ENCODE measurements at regions not wholly inside any gene's neighbourhood (a gene's known extent, or its start where the extent isn't known, plus 50 kb on each side); places are given as distances from the start of the nearest gene placed in this dataset.
"Not testable (repeated sequence)": the region's sequence is repeated elsewhere in the genome, so short reads cannot be mapped to it uniquely, and the experiment has no call there.

DNA sequence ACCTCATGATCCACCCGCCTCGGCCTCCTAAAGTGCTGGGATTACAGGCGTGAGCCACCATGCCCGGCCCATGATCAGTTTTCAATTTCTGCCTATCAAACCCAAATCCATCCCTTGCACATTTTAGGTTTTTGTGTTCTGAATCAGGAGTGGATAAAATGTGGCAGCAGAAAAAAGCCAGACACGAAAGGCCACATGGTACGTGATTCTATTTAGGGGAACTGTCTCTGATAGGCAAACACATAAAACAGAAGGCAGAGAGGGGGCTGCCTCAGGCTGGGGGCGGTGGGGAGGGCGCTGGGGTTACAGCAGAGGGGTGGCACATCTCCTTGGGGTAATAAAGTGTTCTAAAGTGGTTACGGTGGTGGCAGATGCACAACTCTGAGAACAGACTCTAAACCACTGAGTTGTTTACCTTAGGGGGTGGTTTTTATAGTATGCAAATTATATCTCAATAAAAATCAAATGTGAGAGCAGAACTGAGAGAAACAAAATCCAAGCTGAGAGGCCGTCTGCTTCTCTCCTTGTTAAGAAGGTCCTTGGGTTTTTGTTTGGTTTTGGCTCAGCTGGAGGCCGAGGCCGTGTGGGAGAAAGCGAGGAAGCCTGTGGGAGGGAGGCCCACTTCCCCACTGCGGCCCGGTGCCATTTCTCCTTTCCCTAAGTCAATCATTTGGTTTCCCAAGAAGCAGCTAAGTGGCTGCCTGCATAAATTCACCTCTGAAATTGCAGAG lies 78.0 kb downstream of the SOWAHC start:
- DNase-seq = no peak

DNA sequence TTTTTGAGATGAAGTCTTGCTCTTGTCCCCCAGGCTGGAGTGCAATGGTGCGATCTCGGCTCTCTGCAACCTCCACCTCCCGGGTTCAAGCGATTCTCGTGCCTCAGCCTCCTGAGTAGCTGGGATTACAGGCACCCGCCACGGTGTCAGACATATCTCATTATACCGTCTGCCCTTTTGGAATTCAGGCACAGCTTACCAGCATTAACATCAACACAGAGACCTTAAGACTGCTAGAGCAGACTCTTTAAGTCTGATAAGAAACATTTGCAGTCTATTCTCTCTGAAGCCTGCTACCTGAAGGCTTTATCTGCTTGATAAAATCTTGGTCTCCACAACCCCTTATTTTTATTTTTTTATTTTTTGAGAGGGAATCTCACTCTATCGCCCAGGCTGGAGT lies 78.7 kb downstream of the SOWAHC start:
- DNase-seq = not testable (repeated sequence)

DNA sequence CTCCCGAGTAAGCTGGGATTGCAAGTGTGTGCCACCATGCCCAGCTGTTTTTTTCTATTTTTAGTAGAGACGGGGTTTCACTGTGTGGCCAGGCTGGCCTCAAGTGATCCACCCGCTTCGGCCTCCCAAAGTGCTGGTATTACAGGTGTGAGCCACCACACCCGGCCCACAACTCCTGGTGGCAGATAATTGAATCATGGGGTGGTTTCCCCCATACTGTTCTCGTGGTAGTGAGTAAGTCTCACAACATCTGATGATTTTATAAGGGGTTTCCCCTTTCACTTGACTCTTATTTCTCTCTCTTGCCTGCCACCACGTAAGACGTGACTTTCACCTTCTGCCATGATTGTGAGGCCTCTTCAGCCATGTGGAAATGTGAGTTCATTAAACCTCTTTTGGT lies 79.1 kb downstream of the SOWAHC start:
- not testable (repeated sequence) for DNase-seq

DNA sequence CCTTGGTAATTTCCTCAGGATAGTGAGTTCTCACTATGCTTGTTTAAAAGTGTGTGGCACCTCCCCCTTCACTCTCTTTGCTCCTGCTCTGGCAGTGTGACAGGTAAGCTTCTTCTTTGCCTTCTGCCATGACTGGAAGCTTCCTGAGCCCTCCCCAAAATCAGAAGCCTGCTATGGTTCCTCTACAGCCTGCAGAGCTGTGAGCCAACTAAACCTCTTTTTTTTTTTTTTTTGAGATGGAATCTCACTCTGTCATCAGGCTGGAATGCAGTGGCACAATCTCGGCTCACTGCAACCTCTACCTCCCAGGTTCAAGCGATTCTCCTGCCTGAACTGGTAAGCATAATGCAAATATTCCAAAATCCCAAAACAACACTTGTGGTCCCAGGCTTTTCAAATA lies 80.0 kb downstream of the SOWAHC start:
- no peak for DNase-seq

DNA sequence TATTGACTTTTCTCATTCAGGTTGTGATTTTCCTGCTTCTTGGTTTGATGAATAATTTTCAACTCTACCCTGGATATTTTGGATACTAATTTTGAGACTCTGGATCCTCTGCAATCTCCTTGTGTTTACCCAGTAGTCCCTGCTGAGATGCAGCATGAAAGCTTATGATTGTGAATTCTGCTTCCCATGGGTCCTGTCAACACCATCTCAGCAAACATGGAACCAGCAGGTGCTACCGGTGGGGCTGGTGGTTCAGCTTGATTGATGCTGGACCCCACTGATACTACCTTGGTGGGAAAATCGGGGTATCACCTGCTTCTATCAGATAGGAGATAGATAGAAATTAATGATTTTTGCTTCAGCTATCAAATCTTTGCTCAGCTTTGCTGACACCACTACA lies 81.1 kb downstream of the SOWAHC start:
- DNase-seq = no peak

DNA sequence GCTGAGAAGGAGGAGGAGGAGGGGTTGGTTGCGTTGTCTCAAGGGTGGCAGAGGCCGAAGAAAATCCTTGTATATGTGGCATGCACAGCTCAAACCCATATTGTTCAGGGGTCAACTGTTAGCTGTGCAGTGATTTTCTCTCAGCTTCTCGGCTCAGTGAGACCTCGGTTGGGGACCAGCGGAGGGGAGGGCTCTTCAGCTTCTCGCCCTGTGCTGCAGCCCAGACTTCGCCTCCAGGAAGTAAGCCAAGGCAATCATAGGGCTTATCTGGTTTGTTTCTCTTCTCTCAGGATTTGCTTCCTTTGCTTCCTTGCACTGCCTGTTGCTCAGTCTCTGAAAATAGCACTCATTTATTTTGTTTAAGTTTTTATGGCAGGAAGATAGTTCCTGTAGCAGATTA lies 85.5 kb downstream of the SOWAHC start:
- no peak for DNase-seq

DNA sequence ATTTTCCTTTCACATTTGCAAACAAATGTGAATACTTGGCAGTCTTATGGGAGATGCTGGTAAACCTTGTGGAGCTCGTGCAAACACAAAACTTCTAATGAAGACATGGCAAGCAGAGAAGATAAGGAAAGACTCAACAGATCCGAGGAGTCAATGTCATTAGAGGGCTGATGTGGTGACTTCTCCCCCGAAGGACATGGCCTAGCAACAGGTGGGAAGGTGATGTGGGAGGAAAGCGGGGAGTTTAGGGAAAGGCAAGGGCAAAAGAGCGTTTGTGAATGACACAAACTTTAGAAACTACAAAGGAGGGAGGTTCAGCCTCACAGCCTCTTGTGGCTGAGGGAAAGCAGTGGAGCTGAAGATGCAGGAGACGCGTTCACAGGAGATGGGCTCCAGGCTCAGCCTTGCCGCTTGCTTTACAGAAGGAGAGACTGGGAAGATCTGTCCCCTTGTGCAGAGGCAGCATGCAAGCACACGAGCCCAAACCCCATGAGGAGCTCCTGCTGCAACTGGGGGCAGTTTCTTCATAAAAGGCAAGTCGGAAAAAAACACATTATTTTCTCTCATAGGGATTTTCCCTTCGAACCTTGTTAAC lies 86.6 kb downstream of the SOWAHC start:
- no peak for DNase-seq

DNA sequence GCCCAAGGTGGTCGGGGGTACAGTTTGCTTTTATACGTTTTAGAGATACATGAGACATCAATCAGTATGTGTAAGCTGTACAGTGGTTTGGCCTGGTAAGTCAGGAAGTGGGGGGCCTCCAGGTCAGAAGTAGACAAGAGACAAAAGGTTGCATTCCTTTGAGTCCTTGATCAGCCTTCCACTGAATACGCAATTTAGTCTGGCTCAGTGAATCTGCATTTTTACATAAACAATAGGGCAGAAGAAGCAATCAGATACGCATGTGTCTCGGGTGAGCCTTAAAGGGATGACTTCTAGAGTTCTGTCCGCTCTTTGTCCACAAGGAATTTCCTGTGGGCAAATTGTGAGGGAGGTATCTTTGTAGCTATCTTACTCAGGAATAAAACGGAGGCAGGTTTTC lies 87.2 kb downstream of the SOWAHC start:
- no peak for DNase-seq

DNA sequence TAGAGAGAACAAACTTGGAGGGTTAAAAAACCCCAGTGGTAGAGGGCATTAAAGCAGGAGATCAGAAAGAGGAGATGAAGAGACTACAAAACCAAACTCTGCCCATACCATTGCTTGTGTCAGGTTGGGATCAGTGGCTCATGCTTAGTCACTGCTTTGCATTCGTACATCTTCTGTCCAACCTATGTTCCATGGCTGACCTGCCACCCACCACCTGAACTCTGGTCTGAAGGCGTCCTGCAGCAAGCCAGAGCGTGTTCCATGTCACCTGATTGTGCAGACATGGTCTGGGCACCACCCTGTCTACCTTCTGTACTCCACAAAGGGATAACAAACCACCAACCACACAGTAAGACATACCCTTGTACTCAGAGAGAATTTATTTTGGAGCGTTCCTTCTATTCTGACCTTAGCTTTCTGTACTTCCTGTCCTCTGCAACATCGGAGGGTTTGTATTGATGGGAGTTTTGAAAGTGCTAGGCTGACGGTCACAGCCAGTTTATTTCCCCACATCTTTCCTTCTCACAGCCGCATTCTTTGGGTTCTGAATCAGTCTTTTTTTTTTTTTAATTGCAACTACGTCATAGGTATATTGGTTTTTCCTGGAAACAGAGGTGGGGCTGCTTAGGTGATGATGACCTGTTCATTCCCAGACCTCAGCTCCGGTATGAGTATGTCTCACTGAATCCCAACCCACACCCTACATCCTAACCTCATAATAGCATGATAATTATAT lies 88.3 kb downstream of the SOWAHC start:
- DNase-seq = no peak

DNA sequence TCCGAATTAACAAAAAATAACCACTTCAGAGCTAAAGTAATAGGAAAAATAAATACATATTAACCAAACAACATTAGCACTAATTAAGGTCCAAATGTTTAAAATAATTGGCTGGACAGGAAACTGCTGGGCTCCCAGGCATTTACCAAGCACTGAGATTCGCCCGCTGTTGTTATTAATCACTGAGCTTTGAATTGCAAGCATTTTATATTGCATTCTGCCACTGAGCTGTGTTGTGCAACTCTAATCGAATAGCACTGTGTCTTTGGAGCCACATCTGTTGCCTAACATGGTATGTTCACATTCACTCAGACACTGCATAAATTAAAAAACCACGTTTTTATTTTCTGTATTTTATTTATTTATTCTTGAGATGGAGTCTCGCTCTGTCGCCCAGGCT lies 88.9 kb downstream of the SOWAHC start:
- DNase-seq = no peak

DNA sequence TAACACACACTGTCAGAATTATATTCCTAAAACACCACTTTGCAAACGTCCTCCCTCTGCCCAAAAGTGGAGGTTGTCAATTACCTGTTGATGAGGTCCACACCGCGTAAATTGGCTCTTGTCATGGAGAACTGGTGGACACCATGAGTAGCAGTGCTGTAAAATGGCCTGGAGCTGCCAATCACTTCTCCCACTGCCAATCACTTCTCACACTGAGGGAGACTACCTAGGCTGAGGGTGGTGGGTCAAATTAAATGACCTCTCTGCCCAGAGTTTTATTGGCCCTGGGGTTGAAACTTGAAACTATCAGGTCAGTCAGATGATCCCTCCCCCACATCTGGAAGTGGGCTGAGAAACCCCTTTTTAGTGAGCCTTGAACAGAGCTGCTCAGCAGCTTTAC lies 89.6 kb downstream of the SOWAHC start:
- DNase-seq = no peak

DNA sequence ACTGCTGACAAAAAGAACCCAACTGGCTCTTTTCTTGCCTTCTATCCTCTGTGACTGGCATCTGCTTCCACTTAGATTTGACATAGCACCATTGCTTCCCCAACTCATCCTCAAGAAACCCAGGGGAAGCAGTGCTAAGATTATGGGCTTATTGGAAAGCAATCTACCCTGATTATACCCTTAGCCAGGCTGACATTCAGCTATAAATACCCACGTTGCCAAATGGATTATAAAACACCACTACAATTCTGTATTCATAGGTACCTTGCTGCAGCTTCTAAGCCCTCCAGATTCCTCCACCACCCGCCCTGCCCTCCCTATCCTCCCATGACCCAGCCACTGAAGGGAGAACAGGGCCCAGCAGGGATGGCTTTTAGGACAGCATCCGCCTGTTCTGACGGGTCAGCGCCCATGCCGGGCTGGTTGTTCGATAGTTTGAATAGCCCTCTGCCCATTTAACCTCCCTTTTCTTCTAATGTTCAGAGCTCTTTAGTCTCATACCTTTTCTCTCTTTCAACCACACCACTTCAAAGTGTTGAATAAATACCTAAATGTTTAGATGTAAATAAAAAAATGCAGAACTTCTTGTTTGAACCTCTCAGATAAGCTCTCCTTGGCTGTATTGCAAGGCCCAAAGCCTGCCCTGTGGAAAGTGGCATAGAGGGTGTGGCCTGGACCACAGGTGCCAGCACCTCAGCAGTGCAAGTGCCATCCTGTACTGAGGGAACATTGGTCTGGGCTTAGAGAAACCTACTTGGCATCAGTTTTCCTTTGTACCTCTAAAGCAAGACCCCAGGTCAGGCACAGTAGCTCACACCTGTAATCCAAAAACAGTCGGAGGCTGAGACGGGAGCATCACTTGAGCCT lies 86.6 kb upstream of the RGPD5 start:
- DNase-seq = no peak

DNA sequence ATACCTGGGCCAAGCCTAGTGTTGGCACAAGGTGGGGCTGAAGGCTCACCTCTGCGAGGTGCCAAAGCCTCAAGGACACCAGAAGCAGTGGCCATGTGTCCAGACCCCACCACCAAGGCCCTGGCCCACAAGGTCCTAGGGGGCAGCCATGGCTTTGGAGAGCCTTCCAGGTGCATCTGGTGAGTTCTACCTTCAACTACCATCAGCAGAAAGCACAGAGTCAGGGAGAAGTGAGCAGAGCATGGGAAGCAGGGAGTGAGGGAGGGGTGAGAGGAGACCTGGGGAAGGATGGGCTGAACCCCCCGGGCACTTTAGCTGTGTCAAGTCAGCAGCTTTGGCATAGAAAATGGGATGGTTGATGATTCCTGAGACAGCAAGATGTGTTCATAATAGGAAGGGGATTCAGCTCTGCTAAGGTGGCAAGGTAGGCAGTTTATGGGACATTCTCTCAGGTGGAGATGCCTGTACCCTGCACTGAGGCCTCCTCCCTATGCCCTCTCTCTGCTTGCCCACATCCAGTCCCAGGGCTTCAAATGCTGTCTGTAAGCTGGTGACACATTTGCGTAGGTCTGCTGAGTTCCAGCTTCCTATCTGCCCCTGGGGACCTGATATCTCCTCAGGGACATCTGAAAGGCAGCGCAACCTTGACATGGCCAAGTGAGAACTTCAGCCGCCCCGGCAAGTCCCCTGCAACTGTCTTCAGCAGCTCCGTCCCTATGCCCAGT lies 83.4 kb upstream of the RGPD5 start:
- no peak for DNase-seq

DNA sequence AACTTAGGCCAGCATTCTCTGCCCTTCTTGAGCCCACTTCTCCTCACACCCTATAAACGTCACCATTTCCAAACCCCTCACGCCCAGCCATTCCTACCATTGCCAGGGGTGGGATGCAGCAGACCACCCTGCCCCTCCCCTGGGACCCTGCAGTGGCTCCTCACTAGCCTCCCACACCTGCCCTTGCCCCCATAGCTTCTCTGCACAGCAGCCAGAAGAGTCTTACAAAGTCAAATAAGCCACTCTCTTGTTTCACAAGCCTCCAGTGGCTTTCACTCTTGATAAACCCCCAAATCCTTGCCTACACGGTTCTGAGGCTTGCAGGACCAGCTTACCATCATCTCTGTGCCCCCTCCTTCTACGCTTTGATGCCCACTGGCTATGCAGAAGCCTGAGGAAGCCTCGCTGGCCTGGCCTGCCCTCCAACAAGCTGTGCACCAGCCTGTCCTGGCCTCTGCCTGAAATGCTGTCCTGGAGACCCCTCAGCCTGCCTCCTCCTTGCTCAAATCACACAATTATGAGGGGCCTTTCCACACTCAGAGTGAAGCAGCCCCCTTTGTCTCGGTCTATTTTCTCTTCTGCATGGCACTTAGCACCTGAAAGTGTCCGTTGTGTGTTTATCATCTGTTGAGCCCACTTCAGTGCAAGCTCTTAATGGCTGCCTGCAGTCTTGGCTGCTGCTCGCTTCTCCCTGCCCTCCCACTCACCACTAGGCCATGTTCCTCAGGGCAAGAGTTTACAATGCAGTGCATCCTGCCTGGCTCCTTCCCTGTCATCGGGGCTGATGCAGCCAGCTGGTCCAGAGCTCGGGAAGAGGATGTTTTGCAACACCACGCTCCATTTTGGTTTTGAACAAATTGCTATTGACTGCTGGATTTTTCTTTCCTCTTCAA lies 82.6 kb upstream of the RGPD5 start:
- DNase-seq = no peak

DNA sequence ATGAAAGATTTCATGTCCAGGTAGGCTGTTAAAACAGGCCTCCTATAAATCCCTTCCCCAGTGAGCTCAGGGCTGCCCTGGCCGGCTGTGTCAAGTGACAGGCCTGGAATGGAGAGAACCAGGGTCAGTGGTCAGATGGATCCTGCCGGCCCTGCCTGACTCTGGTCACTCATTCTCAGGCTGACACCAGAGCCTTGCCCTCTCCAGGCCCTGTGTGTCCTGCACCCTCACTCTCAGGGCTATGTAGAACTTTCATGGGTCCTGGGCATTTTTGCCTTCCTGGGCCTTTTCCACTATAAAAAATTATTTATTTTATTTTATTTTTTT lies 82.0 kb upstream of the RGPD5 start:
- no peak for DNase-seq

DNA sequence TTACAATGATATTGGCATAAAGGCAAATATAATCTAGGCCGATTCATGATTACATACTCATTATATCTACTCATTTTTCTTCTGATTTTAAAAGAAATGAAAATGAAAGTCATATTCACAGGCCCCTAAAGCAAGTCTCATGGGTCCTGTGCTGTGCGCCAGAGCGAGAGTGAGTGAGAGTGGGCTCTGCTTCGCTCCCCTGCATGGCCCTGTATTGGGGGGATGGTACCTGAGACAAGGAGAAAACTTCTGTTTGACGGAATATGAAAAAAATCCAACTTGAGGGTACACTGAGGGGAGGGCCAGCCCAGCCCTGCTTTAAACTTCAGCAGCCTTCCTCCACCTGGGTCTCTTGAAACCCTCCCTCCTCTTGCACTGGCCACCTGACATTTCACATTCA lies 81.4 kb upstream of the RGPD5 start:
- DNase-seq = no peak

DNA sequence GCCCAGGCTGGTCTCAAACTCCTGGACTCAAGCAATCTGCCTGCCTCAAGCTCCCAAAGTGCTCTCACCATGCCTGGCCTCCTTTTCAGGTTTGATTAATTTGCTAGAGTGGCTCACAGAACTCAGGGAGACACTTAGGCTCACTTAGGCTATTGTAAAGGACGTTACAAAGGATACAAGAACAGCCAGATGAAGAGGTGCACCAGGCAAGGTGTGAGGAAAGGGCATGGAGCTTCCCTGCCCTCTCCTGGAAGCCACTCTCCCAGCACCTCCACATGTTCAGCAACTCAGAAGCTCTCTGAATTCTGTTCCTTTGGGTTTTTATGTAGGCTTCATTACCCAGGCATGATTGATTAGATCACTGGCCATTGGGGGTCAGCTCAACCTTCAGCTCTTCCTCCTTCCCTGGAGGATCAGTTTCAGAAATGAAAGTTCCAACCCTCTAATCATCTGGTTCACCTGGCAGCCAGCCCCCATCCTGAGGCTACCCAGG lies 78.7 kb upstream of the RGPD5 start:
- DNase-seq = no peak

DNA sequence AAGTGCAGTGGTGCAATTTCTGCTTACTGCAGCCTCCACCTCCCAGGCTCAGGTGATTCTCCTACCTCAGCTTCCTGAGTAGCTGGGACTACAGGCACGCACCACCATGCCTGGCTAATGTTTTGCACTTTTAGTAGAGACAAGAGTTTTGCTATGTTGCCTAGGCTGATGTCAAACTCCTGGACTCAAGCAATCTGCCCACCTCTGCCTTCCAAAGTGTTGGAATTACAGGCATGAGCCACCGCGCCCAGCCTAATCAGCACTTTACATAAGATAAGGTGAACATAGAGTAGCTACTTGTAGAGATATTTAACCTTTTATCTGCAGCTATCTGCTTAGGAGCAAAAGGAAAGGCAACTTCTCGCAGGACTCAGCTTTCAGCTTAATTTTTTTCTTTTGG lies 77.5 kb upstream of the RGPD5 start:
- DNase-seq = not testable (repeated sequence)

DNA sequence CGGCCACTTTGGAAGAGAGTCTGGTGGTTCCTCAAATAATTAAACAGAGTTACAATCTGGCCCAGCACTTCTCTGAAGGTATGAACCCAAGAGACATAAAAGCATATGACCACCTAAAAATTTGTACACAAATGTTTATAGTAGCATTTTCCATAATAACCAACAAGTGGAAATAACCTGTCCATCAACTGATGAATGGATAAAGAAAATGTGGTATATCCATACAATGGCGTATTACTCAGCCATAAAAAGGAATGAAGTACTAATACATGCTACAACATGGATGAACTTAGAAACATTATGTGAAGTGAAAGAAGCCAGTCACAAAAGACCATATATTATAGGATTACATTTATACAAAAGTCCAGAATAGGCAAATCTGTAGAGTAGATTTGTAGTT lies 76.0 kb upstream of the RGPD5 start:
- no peak for DNase-seq

DNA sequence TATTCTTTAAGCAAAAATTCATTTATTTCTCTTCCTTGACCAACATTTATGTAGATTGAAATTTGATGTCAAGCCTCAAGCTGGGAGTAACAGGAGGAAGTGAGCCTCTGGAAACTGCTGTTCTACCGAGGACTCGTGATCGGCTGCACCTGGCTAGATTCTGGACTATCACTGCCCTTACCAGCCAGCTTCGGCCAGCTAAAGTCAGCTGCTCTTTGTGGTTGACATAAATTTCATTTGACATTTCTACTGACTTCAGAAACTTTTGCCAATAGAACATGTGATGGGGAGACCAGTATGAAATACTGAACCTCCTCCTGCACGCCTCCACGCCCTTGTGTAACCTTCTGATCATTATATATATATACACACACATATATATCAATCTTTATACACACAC lies 74.2 kb upstream of the RGPD5 start:
- no peak for DNase-seq

DNA sequence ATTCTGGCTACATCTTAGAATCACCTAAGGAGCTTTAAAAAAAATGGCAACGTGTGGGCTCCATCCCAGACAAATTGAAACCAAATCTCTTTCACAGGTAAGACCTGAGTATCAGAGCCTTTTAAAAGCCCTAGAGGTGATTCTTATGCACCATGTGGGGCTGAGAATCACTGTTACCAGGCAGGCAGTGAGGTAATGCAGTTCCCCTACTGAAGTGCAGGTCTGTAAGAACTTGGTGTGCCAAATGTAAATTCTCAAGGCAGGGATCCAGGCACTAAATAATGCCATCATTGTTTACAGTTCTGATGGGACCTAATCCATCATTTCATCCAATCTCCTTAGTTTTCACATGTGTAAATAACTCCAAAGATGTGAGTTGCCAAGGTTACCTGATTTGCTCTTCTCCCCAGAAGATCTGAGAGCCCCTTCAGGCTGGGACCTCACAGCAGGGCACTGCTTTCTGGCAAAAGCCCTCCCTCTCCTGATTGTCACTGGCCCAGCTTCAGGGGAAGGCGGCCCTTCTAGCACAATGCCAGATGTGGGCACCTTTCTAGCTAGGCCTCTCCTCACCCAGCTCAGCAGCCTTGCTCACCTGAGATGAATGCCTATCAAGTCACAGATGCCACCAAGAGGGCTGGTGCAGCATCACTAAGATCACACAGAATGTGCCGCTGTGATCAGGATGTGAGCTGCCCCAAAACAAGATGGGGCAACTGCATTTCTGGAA lies 73.6 kb upstream of the RGPD5 start:
- DNase-seq = no peak
